Fibroblast of lung (primary cell): ENCODE measurements at regions not wholly inside any gene's neighbourhood (a gene's known extent, or its start where the extent isn't known, plus 50 kb on each side); places are given as distances from the start of the nearest gene placed in this dataset.

Experiments used
- DNase-seq, 2 donors: peaks; one replicate each; pipeline versions ENCODE4 v3.0.0 to v3.0.0-alpha.2; 2010; ENCODE audit warnings: low read depth in 2 of 2
- H2AFZ ChIP-seq: 2 replicates; pipeline ENCODE4 v1.5.1; 2012; ENCODE audit warnings: low read length, control low read depth, inconsistent platforms
- H3K27ac ChIP-seq: 2 replicates; pipeline ENCODE4 v1.5.1; 2011; ENCODE audit warnings: low read length, control low read depth; ENCODE audit not compliant: insufficient read depth
- H3K27me3 ChIP-seq: 2 replicates; pipeline ENCODE4 v1.5.1; 2011; ENCODE audit warnings: mild to moderate bottlenecking, low read length; ENCODE audit not compliant: control insufficient read depth, insufficient read depth
- H3K36me3 ChIP-seq: 2 replicates; pipeline ENCODE4 v1.5.1; 2011; ENCODE audit warnings: low read length; ENCODE audit not compliant: control insufficient read depth, insufficient read depth
- H3K4me1 ChIP-seq: 2 replicates; pipeline ENCODE4 v1.5.1; 2011; ENCODE audit warnings: low read length; ENCODE audit not compliant: control insufficient read depth, insufficient read depth; ENCODE audit errors: extremely low read depth
- H3K4me2 ChIP-seq: 2 replicates; pipeline ENCODE4 v1.5.1; 2011; ENCODE audit warnings: low read length, control low read depth; ENCODE audit not compliant: insufficient read depth; ENCODE audit errors: extremely low read depth
- H3K4me3 ChIP-seq, 4 experiments: fragments of 200-600 bp in 1 of 4; sonication (generic) in 1 of 4; replicated peaks in 1 of 4; 2 replicates each; pipeline ENCODE4 v1.5.1; 2011 to 2016; ENCODE audit warnings: low read length in 4 of 4, low read depth in 3 of 4, mild to moderate bottlenecking in 3 of 4, control low read depth in 2 of 4, inconsistent platforms in 1 of 4, mixed read lengths in 1 of 4; ENCODE audit not compliant: insufficient read depth in 1 of 4; ENCODE audit errors: control extremely low read depth in 1 of 4
- H3K79me2 ChIP-seq: 2 replicates; pipeline ENCODE4 v1.5.1; 2012; ENCODE audit warnings: mild to moderate bottlenecking, low read length, inconsistent platforms; ENCODE audit not compliant: control insufficient read depth, insufficient read depth
- H3K9ac ChIP-seq: 2 replicates; pipeline ENCODE4 v1.5.1; 2011; ENCODE audit warnings: mild to moderate bottlenecking, low read length, control low read depth; ENCODE audit not compliant: insufficient read depth
- H3K9me3 ChIP-seq: 2 replicates; pipeline ENCODE4 v1.5.1; 2012; ENCODE audit warnings: low read depth, low read length; ENCODE audit not compliant: control insufficient read depth, insufficient read depth
- H4K20me1 ChIP-seq: 2 replicates; pipeline ENCODE4 v1.5.1; 2011; ENCODE audit warnings: low read length; ENCODE audit not compliant: control insufficient read depth, insufficient read depth; ENCODE audit errors: extremely low read depth
- EZH2 ChIP-seq: IDR thresholded peaks from 2 replicates; pipeline ENCODE4 v1.5.1; 2012; ENCODE audit warnings: low read length, control low read depth, mild to moderate bottlenecking; ENCODE audit errors: missing control alignments
- TF ChIP-seq, protein P1 (sequence below), 2 donors: IDR thresholded peaks in 1 of 2; conservative IDR thresholded peaks in 1 of 2; 1 replicate in 1 of 2; 2 replicates in 1 of 2; pipeline ENCODE4 v1.5.1; 2011 to 2012; ENCODE audit warnings: low read length in 2 of 2, control low read depth in 1 of 2, inconsistent platforms in 1 of 2, low read depth in 1 of 2, mild to moderate bottlenecking in 1 of 2

DNA sequence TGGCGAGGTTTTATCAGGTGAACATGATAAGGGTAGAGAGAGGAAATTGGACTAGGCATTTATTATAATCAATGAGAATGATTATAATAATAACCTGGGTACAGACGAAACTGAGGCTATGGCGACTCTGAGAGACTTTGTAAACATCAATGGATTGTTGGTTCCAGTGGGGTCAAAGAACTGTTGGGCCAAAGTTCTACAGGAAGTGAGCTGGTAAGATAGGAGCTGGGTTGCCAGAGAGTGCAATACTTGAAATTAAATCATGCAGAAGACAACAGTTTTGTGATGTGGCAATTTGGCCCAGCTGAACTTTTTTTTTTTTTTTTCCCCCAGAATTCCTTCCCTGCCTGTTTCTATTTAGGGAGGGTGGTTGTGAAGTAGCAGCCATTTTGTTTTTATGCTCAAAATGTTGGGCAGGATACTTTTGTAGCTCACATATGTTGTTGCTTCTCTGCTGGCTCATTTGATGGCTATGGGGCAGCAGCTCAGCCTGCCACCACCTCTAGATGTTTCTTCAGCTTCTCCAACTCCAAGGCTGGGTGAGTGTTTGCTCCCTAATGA, 286.5 kb upstream of the B3GALT2 start:
- Histone ChIP-seq H3K9me3 (no peaks in the 10 kb centered on the region), H3K79me2 (no peaks in the 10 kb centered on the region), H4K20me1 (no peaks in the 10 kb centered on the region), H3K4me3 (no peak overlapping the region), H3K4me1 (no peaks in the 10 kb centered on the region), H3K36me3 (no peaks in the 10 kb centered on the region), H3K27ac (no peak overlapping the region), H3K27me3 (no peaks in the 10 kb centered on the region), H3K9ac (no peak overlapping the region), H3K4me2 (no peak overlapping the region), H2AFZ (no peak overlapping the region)
- DNase-seq, result no peak
- TF ChIP-seq, protein P1, sequence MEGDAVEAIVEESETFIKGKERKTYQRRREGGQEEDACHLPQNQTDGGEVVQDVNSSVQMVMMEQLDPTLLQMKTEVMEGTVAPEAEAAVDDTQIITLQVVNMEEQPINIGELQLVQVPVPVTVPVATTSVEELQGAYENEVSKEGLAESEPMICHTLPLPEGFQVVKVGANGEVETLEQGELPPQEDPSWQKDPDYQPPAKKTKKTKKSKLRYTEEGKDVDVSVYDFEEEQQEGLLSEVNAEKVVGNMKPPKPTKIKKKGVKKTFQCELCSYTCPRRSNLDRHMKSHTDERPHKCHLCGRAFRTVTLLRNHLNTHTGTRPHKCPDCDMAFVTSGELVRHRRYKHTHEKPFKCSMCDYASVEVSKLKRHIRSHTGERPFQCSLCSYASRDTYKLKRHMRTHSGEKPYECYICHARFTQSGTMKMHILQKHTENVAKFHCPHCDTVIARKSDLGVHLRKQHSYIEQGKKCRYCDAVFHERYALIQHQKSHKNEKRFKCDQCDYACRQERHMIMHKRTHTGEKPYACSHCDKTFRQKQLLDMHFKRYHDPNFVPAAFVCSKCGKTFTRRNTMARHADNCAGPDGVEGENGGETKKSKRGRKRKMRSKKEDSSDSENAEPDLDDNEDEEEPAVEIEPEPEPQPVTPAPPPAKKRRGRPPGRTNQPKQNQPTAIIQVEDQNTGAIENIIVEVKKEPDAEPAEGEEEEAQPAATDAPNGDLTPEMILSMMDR (conservative IDR thresholded peaks at IDR 0.05 in 1 of 2, IDR thresholded peaks at IDR 0.05 in 1 of 2; ENCODE audit: low read depth in 1 of 2, low read length in 2 of 2), result no peak
- no peak for TF ChIP-seq EZH2

DNA sequence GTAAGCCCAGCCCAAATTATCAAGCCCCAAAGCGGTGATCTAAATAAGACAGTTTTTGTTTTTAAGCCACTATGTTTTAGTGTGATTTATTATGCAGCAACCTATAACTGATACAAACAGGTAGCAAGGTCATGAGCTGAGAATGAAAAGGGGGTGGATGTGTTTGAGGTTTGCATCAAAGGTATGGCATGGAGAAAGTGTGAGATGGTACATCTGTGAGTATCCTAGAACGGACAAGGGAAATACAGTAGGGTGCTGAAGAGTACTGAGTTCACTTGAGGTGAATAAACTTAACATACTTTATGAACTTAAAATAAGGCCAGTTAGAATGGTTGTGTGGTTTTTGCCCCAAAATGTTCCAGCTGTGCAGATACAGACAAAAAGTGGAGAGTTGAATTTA, 286.0 kb upstream of the B3GALT2 start:
- no peak for DNase-seq
- no peaks in the 10 kb centered on the region for H3K27me3 ChIP-seq
- H3K36me3 ChIP-seq, result no peaks in the 10 kb centered on the region
- no peak overlapping the region for H2AFZ ChIP-seq
- H3K79me2 ChIP-seq, result no peaks in the 10 kb centered on the region
- no peak overlapping the region for H3K9ac ChIP-seq
- H3K4me3 ChIP-seq, result no peak overlapping the region
- TF ChIP-seq EZH2, result no peak
- TF ChIP-seq, protein P1 (conservative IDR thresholded peaks at IDR 0.05 in 1 of 2, IDR thresholded peaks at IDR 0.05 in 1 of 2; ENCODE audit: low read depth in 1 of 2, low read length in 2 of 2), result no peak
- no peak overlapping the region for H3K4me2 ChIP-seq
- H3K4me1 ChIP-seq, result no peaks in the 10 kb centered on the region
- H4K20me1 ChIP-seq, result no peaks in the 10 kb centered on the region
- no peak overlapping the region for H3K27ac ChIP-seq
- no peaks in the 10 kb centered on the region for H3K9me3 ChIP-seq

DNA sequence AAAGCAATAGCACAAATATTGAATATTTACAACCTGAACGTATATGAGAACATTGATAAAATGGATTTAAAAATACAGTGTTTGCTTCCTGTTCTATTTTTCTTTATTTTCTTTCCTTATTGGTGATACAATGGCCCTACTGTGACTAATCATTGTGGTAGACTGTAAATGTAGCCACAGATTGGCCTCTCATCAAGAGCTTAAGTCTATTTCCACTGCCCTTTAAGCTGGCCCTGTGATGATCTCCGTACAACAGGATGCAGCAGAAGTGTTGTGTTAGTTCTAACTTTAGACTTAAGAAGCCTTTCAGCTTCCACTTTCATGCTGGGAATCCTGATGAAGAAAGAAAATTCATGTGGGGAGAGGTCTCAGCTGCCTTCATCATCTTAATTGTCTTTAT, 285.6 kb upstream of the B3GALT2 start:
- Histone ChIP-seq H3K9me3 (no peaks in the 10 kb centered on the region), H3K4me2 (no peak overlapping the region), H3K27ac (no peak overlapping the region), H4K20me1 (no peaks in the 10 kb centered on the region), H3K36me3 (no peaks in the 10 kb centered on the region), H3K4me3 (no peak overlapping the region), H3K4me1 (no peaks in the 10 kb centered on the region), H3K27me3 (no peaks in the 10 kb centered on the region), H3K79me2 (no peaks in the 10 kb centered on the region), H2AFZ (no peak overlapping the region), H3K9ac (no peak overlapping the region)
- DNase-seq, result peak in 1 of 2 donors; percentile 62
- TF ChIP-seq EZH2, result no peak
- TF ChIP-seq, protein P1 (conservative IDR thresholded peaks at IDR 0.05 in 1 of 2, IDR thresholded peaks at IDR 0.05 in 1 of 2; ENCODE audit: low read depth in 1 of 2, low read length in 2 of 2), result no peak
